ENCODE measurements at regions not wholly inside any gene's neighbourhood (a gene's known extent, or its start where the extent isn't known, plus 50 kb on each side); places are given as distances from the start of the nearest gene placed in this dataset.

- no peak overlapping the region for H3K4me3 Mint-ChIP-seq
- intact Hi-C loops (cut with micrococcal nuclease) = no loop called here
- H3K4me3 ChIP-seq (ENCODE audit: low read length) = no peak overlapping the region
- no peak overlapping the region for H3K27ac ChIP-seq (ENCODE audit: low read depth, low read length)
- H3K27me3 Mint-ChIP-seq = no peaks in the 10 kb centered on the region
- no peak overlapping the region for H3K27ac Mint-ChIP-seq
- ChIA-PET POLR2A (no interaction called here), CTCF (no interaction called here)
- ATAC-seq (no peak), DNase-seq (no peak)
- H3K4me1 Mint-ChIP-seq = no peaks in the 10 kb centered on the region
- H3K36me3 ChIP-seq (ENCODE audit: control insufficient read depth in 2 of 3, insufficient read depth in 3 of 3, low read length in 3 of 3) = no peaks in the 10 kb centered on the region
- H3K27me3 ChIP-seq (ENCODE audit: control insufficient read depth in 2 of 2, insufficient read depth in 2 of 2, low read length in 2 of 2) = no peaks in the 10 kb centered on the region
- H3K36me3 Mint-ChIP-seq = peaks cover 0 to 13% (median 0%) of the 10 kb centered on the region in 5 donors
- no peaks in the 10 kb centered on the region for H3K4me1 ChIP-seq (ENCODE audit: control insufficient read depth in 2 of 2, insufficient read depth in 2 of 2, low read length in 2 of 2)
- peaks cover 0 to 33% (median 0%) of the 10 kb centered on the region in 3 experiments for H3K9me3 ChIP-seq (ENCODE audit: control insufficient read depth in 2 of 3, low read length in 3 of 3)
- H3K9me3 Mint-ChIP-seq = peaks cover 4 to 59% (median 21%) of the 10 kb centered on the region in 11 donors
Observed at GRCh38 chr7:57399251-57399940, 50.6 kb upstream of the ZNF716 start.

GRCh38 chr7:57399972-57400371, 50.0 kb upstream of the ZNF716 start:
- POLR2A ChIA-PET = no interaction called here
- CTCF ChIA-PET = no interaction called here
- Histone ChIP-seq H3K4me3 (ENCODE audit: low read length) (no peak overlapping the region), H3K27ac (ENCODE audit: low read depth, low read length) (no peak overlapping the region), H3K4me1 (ENCODE audit: control insufficient read depth in 2 of 2, insufficient read depth in 2 of 2, low read length in 2 of 2) (no peaks in the 10 kb centered on the region), H3K36me3 (ENCODE audit: control insufficient read depth in 2 of 3, insufficient read depth in 3 of 3, low read length in 3 of 3) (no peaks in the 10 kb centered on the region), H3K9me3 (ENCODE audit: control insufficient read depth in 2 of 3, low read length in 3 of 3) (peaks cover 0 to 33% (median 0%) of the 10 kb centered on the region in 3 experiments), H3K27me3 (ENCODE audit: control insufficient read depth in 2 of 2, insufficient read depth in 2 of 2, low read length in 2 of 2) (no peaks in the 10 kb centered on the region)
- peaks cover 4 to 55% (median 19%) of the 10 kb centered on the region in 11 donors for H3K9me3 Mint-ChIP-seq
- H3K4me1 Mint-ChIP-seq = no peaks in the 10 kb centered on the region
- ATAC-seq = no peak
- intact Hi-C loops (cut with micrococcal nuclease) = no loop called here
- H3K4me3 Mint-ChIP-seq = no peak overlapping the region
- H3K27ac Mint-ChIP-seq = no peak overlapping the region
- no peak for DNase-seq
- no peaks in the 10 kb centered on the region for H3K27me3 Mint-ChIP-seq
- peaks cover 0 to 13% (median 0%) of the 10 kb centered on the region in 5 donors for H3K36me3 Mint-ChIP-seq

Measured in naive thymus-derived CD4-positive, alpha-beta T cell (primary cell).